Hepatocyte (in vitro differentiated cells): ENCODE measurements at regions not wholly inside any gene's neighbourhood (a gene's known extent, or its start where the extent isn't known, plus 50 kb on each side); places are given as distances from the start of the nearest gene placed in this dataset.

Source experiments
- DNase-seq: peaks from one replicate; pipeline ENCODE4 v3.0.0-alpha.2; 2016; ENCODE audit warnings: low spot score
- H2AFZ ChIP-seq: fragments of 200-600 bp; sonication (generic); 2 replicates; pipeline ENCODE4 v1.6.0; 2016; ENCODE audit warnings: antibody characterized with exemption, mild to moderate bottlenecking
- H3K27ac ChIP-seq: fragments of 200-600 bp; sonication (generic); 2 replicates; pipeline ENCODE4 v1.5.1; 2016; ENCODE audit warnings: mild to moderate bottlenecking
- H3K27me3 ChIP-seq: fragments of 200-600 bp; sonication (generic); 2 replicates; pipeline ENCODE4 v1.6.1; 2016
- H3K36me3 ChIP-seq: fragments of 200-600 bp; sonication (generic); replicated peaks from 2 replicates; pipeline ENCODE4 v1.5.1; 2016; ENCODE audit warnings: low read depth; ENCODE audit not compliant: insufficient read depth
- H3K4me1 ChIP-seq: fragments of 200-600 bp; sonication (generic); 2 replicates; pipeline ENCODE4 v1.5.1; 2016; ENCODE audit warnings: mild to moderate bottlenecking, moderate library complexity; ENCODE audit not compliant: insufficient read depth
- H3K4me2 ChIP-seq: fragments of 200-600 bp; sonication (generic); 2 replicates; pipeline ENCODE4 v1.6.0; 2016
- H3K4me3 ChIP-seq: fragments of 200-600 bp; sonication (generic); 2 replicates; pipeline ENCODE4 v1.5.1; 2016; ENCODE audit warnings: mild to moderate bottlenecking
- H3K79me2 ChIP-seq: fragments of 200-600 bp; sonication (generic); 2 replicates; pipeline ENCODE4 v1.6.0; 2017; ENCODE audit warnings: mild to moderate bottlenecking
- H3K9me2 ChIP-seq: fragments of 200-600 bp; sonication (generic); replicated peaks from 2 replicates; pipeline ENCODE4 v1.6.0; 2017; ENCODE audit warnings: mild to moderate bottlenecking; ENCODE audit not compliant: insufficient read depth
- H3K9me3 ChIP-seq: fragments of 200-600 bp; sonication (generic); 2 replicates; pipeline ENCODE4 v1.5.1; 2016; ENCODE audit warnings: low read depth, mild to moderate bottlenecking
- H4K20me1 ChIP-seq: fragments of 200-600 bp; sonication (generic); 2 replicates; pipeline ENCODE4 v1.6.0; 2016; ENCODE audit warnings: mild to moderate bottlenecking; ENCODE audit not compliant: insufficient read depth, poor library complexity, severe bottlenecking
- CTCF ChIP-seq: fragments of 200-600 bp; sonication (generic); IDR thresholded peaks from 2 replicates; pipeline ENCODE4 v1.5.1; 2016; ENCODE audit warnings: antibody characterized with exemption, mild to moderate bottlenecking; ENCODE audit not compliant: poor library complexity
- EZH2 ChIP-seq: fragments of 200-600 bp; sonication (generic); IDR thresholded peaks from 2 replicates; pipeline ENCODE4 v1.6.1; 2016; ENCODE audit warnings: antibody characterized with exemption, mild to moderate bottlenecking, borderline replicate concordance
- EZH2phosphoT487 ChIP-seq: fragments of 200-600 bp; sonication (generic); IDR thresholded peaks from one replicate; pipeline ENCODE4 v1.6.1; 2018; ENCODE audit warnings: antibody characterized with exemption, mild to moderate bottlenecking, low read depth, moderate library complexity; ENCODE audit not compliant: unreplicated experiment, severe bottlenecking
- WGBS: methylation state at CpG from one replicate; pipeline ENCODE4 v1.1.6; 2016; ENCODE audit warnings: low lambda C conversion rate; ENCODE audit errors: missing lambda C conversion rate; 5-methylcytosine and 5-hydroxymethylcytosine counted together

- Histone ChIP-seq H3K79me2 (no peaks in the 10 kb centered on the region), H3K4me1 (no peaks in the 10 kb centered on the region), H2AFZ (no peak overlapping the region), H4K20me1 (no peaks in the 10 kb centered on the region), H3K4me3 (no peak overlapping the region), H3K27ac (no peak overlapping the region), H3K36me3 (no peaks in the 10 kb centered on the region), H3K9me2 (no peaks in the 10 kb centered on the region), H3K27me3 (no peaks in the 10 kb centered on the region), H3K4me2 (no peak overlapping the region), H3K9me3 (no peaks in the 10 kb centered on the region)
- TF ChIP-seq EZH2 (no peak), EZH2phosphoT487 (no peak), CTCF (no peak)
- WGBS, result 75% methylated on average over 7 of the region's 7 CpGs
- DNase-seq, result no peak
These were observed 365.0 kb upstream of the SEMA6A start for GRCh38 chr5:116939641-116940040.

GRCh38 chr5:116938488-116938887 is 363.9 kb upstream of the SEMA6A start:
- WGBS, result 29% methylated on average over 1 of the region's 1 CpG
- no peak for DNase-seq
- Histone ChIP-seq H3K9me2 (no peaks in the 10 kb centered on the region), H4K20me1 (no peaks in the 10 kb centered on the region), H3K4me3 (no peak overlapping the region), H3K27me3 (no peaks in the 10 kb centered on the region), H2AFZ (no peak overlapping the region), H3K9me3 (no peaks in the 10 kb centered on the region), H3K4me1 (no peaks in the 10 kb centered on the region), H3K4me2 (no peak overlapping the region), H3K36me3 (no peaks in the 10 kb centered on the region), H3K27ac (no peak overlapping the region), H3K79me2 (no peaks in the 10 kb centered on the region)
- TF ChIP-seq EZH2 (no peak), CTCF (no peak), EZH2phosphoT487 (no peak)

DNA sequence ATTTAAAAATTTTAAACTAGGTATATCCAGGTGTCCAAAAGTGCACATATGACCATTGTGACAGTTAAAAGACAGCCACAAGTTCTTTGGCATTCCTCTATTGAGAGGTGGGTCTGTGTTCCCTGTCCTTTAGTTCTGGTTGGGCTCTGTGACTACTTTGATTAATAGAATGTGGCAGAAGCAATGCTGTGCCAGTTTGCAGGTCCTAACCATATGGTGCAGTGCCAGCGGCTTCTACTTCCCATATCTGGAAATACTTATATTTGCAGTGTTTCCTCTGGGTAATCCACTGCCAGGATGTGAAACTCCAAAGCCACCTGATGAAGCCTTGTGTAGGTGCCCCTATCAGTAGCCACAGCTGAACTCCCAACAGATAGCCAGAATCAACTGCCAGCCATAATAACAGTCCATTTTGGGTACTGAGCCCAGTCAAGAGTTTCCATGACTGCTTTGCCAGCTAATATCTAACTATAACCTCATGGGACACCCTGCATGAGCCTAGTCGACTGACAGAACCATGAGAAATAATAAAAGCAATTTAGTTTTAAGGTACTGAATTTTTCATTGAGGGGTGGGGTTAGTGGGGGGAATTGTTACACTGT is 361.0 kb upstream of the SEMA6A start:
- Histone ChIP-seq H3K79me2 (no peaks in the 10 kb centered on the region), H4K20me1 (no peaks in the 10 kb centered on the region), H2AFZ (no peak overlapping the region), H3K4me3 (no peak overlapping the region), H3K9me3 (no peaks in the 10 kb centered on the region), H3K36me3 (no peaks in the 10 kb centered on the region), H3K4me1 (no peaks in the 10 kb centered on the region), H3K9me2 (no peaks in the 10 kb centered on the region), H3K27ac (no peak overlapping the region), H3K27me3 (no peaks in the 10 kb centered on the region), H3K4me2 (no peak overlapping the region)
- WGBS, result 94% methylated on average over 2 of the region's 2 CpGs
- DNase-seq, result no peak
- TF ChIP-seq CTCF (no peak), EZH2phosphoT487 (no peak), EZH2 (no peak)
